ENCODE measurements at regions not wholly inside any gene's neighbourhood (a gene's known extent, or its start where the extent isn't known, plus 50 kb on each side); places are given as distances from the start of the nearest gene placed in this dataset.

DNA sequence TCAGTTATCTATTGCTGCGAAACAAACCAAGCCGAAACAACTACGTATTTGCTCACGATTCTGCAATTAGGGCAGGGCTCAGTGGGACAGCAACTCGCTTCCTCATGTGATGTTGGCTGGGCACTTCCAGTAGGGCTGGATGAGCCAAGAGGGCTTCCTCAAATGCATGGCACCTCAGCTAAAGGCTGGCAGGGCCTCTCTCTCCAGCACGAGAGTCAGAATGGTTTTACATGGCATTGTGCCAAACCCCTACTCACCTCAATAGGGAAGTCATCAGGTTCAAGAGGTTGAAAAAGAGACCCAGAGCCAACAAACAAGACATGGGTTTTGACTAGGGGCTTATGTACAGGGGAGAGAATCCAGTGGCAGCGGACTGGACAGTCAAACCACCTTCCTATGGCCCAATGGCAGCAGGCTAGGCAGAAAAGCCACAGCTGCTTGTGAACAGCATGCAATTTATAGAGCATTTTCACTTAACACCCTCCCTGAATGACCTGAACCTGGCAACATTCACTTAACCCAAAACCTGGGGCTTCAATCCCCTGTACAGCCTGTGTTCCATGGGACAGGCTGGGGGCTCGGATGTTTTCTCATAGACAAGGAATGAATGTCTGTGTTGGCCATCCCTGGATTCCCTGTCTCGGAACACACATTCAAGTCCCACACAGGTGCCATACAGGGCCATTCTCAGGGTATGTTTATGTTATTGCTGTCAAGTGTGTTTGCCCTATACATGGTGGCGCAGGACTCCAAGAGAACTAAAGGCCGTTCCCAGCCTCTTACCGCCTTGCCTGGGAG is 154.2 kb upstream of the NAV2 start:
- DNase-seq, result no peak

DNA sequence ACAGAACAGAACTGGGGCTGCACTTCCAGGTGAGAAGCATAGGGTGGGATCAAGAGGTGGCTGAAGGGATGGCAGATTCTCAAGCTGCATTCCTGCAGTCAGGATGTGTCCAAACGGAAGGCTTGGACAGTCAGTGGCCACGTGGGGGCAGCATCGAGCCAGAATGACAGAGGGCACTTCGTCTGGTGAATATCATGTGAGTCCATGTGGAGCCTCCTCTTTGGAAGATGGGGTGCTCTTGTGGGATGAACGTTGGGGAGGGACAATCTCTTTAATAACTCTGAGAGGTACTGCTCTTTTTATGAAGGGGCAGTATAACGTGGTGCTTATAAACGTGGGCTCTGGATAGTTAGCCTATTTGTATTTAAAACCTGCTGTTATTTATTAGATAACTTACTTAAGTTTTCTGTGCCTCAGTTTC is 154.9 kb upstream of the NAV2 start:
- DNase-seq, result peak; percentile 47

DNA sequence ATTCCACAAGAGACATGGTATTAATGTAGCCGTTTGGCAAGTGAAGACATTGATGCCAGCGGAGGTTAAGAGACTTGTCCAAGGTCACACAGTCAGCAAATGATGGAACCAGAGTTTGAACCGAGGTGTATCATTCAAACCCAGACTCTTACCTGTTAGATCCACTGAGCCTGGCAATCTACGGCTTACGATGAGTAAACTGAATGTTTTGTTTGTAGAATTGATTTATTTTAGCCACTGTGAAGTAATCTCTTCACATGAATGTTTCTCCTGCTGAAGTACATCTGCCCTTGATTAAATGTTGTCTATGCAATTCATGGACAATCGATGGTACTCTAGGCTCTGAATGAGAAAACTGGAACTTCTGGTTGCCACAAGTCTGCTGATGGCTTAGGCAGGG is 155.5 kb upstream of the NAV2 start:
- DNase-seq, result no peak

DNA sequence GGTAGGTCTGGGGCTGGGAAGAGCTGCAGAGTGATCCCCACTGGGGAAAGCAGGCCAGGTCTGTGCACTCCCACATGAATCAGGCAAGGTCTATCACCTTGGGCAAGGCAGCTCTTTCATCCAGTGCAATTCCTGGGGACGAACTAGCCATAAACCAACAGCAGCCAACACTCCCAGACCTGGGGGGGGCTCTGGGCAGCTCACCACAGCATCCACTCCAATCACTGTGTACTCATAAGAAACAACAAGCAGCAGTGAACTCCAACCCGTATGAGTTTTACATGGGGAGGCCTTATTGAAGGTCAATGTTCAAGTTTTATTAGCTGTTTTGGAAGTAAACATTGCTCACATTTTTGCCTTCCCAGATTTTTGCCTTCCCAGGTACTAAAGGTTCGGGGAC is 157.4 kb upstream of the NAV2 start:
- DNase-seq, result no peak

DNA sequence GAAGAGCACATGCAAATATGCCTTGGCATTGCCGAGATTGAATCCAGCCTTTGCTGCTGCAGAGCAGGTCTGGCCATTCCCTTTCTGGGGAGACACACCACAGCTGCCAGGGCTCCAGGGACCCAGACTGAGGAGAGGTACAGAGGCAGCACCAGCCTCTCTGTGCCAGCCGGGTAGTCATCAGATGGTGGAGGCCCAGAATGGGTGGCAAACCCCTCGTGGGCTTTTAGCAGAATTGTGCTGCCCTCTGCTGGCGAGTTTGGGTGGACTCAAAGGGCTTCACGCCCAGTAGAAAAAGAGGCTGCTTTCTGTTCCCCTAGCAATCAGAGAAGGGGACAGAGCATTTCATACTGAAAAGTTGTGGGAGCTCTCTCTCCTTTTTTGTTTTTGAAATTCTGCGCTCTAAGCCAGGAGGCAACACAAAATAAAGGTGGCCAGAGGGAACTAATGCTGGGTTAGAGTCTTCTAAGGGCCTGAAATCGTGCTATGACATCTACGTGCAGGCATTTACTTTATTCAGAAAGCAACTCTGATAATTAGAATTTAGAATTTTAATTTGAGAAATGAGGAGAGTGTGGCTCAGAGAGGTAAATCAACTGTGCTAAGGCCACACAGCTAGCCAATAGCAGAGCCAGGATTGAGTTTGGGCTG is 158.8 kb upstream of the NAV2 start:
- peak; percentile 60 for DNase-seq

DNA sequence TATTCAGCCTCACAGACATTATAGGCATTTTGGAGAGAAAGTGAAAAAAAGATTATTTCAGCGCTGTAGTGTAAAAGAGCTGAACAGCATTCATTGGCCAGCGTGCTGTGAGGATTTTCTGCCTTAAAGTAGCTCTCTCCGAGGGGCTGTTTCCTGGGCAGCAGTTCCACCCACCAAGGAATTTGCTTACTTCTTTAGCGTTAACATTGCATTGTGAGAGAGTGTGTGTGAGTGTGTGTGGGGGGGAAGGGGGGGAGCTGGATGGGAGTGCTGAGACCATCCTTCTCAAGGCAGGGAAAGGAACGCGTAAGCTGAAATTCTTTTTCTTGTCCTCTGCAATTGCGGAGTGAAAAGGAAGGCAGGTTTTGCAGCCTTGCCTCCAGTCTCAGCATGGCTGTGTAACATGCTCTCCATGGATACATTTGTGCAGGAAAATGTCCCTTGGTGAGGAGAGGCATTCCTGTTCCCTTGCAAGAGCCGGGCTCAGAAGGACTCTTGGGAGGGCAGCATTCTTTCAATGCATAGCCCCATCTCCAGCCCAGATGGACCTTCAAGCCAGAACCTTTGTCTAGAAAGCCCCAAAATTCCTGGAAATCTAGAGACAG is 159.9 kb upstream of the NAV2 start:
- DNase-seq, result no peak

DNA sequence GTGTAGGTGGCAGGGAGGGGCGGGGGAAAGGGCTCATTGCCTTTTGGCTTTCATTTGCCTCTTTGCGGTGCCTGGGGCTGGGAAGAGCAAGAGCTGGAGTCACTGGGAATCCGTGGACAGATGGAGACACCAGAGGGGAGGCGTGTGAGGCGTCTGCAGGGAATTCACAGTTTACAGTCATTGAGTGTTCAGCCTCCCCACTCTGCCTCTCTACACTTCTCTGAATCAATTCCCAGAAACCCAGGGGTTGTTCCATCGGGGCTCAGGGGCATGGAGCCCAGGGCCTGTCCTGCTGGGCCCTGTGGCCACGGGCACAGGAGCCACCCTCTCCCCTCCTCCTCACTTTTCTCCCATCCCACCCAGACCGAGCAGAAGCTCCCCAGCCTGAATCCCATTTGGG is 160.5 kb upstream of the NAV2 start:
- DNase-seq, result no peak

DNA sequence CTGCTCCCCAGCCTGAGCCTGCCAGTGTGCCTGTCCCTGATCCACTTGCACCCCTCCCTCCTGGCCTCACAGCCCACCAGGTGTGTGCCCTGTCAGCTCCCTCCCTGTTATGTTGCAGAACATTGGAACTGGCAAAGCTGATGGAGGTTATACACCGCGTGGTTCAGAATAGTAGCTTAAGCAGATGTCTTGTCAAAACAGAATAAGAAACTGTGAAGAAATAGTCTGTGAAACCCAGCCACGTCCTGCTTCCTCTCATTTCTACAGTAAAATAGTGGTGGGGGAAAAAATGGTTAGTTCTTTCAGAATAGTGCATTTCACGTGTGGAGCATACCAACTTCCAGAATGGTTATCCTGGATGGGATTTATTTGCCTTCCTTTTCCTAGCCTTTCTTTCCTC is 161.2 kb upstream of the NAV2 start:
- no peak for DNase-seq

DNA sequence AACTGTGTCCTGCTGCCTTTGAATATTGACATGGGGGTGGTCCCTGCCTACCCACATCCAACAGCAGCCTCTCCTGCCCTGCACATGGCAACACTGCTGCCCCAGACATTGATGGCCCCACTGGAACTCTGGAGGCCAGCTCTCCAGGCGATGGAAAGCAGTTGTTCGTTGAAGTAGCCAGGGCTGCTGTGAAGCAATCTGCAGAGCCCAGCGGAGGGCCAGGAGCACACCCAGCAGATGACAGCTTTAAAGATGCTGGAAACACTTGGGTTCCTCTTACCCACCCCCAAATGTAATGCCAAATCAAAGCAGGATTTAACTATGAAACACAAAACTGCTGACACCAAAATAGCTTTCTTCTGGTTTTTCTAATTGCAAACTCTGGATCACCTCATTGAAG is 165.6 kb upstream of the NAV2 start:
- no peak for DNase-seq

DNA sequence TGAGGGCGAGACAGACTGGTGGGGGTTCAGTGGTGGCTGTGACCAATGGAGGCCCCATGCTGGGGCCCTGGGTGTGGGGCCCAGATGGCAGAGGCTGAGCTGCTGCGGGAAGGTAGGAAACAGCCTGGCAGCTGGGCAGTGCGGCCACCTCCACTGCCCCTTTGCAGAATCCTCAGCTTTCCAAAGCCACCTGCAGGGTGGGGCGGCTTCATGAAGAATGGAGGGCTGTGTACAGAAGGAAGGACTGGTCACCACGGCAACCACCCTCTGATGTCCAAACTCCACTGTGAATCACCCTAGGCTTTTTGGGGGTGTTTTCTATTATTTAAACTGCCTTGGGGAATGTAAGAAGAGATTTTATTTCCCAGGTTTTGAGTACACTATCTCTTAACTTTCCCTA is 166.3 kb upstream of the NAV2 start:
- no peak for DNase-seq

DNA sequence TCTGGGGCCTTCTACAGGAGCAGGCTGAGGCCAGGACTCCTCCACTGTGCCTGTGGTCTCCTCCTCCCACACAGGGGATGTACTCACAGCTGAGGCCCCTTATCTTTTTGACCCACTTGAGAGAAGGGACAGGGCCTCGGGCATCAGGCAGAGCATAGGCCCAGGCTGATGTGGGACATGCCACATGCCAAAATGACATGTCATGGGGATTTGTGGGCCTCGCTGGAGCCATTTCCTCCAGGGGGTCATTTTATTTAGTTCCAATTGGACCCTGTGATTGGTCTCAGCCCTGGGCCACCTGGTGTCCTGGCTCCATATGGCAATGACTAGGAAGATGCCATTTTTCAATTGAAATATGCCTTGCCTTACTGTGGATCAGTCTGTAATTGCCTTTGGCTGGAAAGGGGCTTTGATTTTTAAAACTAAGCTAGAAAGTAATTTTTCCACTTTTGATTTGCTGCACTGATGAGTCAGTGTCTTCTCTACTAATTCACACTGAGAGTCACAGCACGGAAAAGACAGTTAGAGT is 171.1 kb upstream of the NAV2 start:
- no peak for DNase-seq

DNA sequence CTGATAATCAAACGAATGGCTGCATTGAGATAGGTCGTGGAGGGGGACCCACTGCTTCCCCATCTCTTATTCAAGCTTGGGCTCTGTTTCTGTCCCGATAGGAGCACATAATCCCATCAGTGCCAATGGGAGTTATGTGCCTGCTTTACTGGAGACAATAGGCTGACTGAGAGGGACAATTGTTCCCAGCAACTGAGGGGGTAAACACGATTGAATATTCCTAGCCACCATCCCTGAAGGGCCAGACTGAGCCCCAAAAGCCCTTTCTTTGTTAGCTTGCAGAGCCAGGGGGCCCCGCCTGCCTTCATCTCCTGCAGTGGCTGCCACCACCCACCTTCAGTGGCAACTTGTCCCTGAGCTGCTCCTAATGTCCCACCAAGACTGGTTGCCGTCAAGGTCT is 172.8 kb upstream of the NAV2 start:
- DNase-seq, result no peak

DNA sequence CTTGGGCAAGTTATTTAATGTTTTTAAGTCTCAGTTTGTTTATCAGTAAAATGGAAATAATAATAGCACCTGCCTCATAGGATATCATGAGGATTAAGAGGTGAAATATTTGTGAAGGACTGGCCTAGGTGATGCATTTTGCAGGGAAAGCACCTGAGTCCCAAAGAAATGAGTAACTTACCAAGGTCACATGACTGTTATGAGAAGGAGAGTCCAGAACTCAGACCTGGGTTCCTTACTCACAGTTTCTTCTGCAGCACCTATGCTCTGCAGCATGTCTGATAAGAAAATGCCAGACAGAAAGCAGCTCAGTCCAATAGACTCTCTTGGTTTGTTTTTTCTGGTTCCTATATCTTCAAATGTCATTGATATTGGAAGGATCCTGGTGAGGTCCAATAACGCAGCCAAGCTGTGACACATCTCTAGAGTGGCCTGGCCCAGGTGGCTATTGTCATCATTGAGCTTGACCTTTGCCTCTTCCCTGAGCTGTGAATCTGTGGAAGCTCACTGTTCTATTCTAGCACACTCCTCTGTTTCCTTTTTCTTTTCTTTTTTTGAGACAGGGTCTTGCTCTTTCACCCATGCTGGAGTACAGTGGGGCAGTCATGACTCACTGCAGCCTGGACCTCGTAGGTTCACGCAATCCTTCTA is 174.7 kb upstream of the NAV2 start:
- DNase-seq, result no peak

DNA sequence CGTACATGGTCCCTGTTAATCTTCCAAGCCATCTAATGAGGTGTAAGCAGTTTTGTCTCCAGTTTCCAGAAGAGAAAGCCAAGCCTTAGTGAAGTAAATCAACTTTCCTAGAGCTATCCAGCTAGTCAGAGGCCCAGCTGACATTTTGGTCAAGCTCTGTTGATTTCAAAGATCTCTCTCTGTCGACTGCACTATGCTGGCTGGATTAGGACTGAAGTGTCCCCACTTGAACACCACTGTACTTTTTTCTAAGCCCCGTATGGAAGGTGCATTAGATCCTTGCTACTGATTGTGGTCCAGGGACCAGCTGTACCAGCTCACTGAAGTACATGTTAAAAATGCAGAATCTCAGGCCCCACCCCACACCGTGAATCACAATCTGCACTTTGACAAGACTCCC is 176.5 kb upstream of the NAV2 start:
- no peak for DNase-seq

DNA sequence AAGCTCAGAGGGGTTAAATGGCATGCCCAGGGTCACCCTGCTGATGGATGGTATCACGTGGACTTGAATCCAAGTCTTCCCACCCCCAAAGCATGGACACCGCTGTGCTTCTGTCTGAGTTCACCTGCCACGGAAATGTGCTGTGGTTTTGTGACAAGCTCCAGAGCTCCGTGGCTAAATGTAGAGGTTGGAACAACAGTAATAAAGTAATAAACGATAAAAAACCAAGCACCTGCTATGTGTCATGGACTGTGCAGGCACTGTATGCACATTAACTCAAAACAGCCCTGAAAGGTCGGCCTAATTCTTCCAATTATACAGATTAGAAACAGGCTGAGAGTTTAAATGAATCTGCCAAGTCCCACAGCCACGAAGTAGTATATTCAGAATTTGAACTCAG is 182.1 kb upstream of the NAV2 start:
- no peak for DNase-seq

DNA sequence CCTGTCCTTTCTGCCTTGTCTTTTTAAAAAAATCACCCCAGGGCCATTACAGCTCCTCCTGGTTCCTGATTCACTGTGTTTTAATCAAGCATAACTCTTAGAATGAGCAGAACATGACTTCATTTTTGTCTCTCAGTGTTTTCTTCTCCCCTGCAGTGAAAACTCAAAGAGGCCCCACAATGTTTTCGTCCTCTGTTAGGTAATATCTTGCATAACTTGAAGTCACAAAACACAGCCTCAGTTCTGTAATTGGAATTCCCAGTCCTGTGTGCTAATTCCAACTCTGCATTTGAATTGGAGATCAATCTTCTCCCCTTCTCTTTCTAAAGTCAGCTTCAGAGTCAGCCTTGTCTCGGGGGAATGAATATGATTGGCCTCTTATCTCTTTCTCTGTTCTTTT is 186.5 kb upstream of the NAV2 start:
- no peak for DNase-seq

DNA sequence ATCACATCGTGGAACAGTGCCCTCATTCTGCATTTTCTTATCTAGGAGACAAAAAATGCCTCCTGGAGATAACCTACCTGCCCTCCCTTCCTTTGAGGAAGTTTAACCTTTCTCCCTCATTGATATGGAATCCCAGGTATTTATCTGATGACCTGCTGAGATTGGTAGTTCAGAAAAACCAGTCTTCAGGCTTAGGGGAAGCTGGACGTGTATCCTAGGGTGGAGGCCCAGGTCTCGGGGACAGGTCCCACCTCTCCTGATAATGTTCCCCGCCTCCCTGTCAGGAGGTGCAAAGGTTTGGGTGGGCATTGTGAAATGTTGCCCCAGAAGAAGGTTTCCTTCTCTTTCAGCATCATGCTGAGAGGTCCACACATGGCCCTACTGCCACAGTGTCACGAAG is 186.9 kb upstream of the NAV2 start:
- DNase-seq, result no peak

DNA sequence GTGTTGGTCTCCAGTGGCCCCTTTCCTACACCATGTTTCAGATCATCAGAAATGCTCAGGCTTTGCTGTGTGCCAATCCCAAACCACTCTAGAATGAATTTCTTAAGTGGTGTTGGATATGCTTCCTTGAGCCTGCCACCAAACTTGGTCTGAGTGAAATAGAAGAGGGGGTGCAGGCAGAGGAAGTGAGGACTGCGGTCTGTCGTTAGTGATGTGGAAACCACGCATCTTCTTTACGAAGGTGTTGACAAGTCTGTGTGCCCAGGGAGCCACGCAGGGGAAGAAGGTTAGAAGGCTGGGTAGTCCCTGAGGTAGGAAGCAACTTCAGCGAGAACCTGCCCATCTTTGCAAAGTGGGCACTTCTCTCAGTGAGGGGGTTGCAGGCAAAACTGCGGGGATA is 187.4 kb upstream of the NAV2 start:
- DNase-seq, result no peak

DNA sequence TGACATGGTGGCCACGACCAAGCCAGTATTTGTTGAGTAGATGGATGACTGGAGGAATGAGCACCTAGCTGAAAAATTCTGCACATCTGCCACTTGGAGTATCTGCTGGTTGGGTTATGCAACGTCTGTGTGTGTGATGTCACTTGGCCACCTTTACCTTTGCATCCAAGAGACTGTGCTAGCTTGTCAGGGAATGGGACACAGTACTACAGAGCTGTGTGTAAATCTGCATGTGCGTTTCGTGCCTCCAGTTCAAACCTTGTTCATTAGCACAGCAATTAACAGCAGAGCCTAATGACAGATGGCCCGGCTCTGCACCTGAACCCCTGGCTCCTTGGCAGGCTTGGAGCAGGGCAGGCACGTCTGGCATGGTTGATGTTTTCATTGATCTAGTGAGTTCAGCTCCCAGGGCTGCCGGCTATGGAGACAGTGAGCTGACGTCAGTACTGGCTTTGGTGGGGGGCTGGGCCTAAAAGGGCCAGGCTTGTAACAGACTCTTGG is 188.4 kb upstream of the NAV2 start:
- DNase-seq, result peak; percentile 37

DNA sequence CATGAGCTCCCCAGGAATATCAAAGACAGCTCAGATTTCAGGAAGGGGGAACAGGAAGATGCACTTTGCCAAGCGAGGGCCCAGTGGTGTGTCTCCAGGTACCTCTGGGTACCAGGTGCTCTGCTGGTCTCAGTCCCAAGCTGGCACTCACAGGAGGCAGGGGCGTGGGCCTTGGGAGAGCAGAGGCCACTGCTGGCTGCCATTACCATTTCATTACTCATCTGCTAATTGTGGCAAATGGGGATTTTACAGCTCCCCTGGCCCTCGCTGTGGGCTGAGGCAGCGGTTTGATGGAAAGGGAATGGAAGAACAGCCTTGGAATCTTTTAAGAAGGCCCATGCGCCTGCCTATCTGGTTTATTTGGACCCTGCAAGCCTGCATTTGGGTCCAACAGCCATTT is 192.0 kb upstream of the NAV2 start:
- no peak for DNase-seq

DNA sequence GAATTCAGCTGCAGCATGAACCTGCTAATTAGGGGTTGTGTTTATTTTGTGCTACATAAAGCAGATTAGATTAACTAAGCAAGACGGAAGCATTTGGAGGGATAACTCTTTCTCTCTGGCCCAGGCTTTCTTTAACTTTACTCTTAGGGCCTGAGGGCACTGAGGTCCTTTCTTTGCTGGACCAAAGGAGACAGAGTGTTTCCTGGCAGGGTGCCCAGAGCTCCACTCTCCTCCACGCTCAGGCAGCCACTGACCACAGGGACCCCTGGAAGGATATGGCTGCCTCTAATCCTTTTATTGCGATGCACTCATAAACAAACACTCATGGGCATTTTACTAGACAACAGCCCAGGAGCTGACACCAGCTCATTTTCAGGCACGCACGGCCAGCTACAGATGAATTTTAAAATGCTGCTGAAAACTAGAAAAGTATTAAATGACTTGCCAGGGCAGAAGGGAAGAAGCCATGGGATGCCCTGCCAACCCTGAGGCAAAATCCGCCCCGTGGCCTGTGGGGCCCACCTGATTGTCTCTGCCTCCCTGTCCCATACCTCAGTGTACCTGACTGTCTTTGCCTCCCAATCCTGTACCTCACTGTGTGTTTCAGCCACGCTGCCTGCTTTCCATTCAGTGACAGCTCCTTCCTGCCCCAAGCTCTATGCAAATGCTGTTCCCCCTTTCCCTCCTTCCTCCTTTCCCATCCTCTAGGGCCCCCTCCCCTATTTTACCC is 192.6 kb upstream of the NAV2 start:
- DNase-seq, result peak; percentile 56

DNA sequence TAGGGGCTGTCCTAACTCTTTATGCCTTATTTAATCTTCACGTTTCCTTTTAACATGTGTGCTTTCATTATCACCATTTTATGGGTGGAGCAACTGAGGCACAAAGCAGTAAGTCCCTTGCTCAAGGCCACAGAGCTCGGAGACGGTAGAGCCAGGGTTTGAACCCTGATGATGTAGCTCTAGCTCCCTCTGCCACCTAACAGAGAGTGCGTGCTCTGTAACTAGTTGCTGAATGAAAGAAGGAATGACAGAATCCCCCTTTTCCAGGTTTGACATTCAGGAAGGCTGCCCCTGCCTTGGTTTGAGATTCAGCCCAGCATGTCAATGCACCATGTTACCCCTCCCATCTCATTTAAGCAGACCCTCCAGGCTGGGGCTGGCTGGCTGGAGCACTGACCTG is 193.3 kb upstream of the NAV2 start:
- DNase-seq, result no peak

DNA sequence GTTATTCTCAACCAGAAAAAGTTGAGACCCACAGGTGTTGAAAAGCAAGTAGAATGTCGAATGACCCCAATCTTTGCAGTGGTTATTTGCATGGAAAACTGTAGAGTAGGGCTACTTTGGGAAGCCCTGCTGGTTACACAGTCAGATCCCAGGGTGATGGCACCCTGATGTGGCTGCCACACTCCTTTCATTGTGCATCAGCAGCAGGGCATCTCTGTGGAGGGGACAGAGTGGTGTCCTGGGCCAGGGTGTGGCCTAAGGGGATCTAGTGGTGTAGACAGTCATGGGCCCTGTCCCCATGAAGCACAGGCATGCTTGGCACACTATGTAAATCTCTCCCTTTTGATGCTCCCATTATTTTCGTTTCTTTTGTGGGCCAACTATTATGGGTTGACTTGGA is 199.4 kb upstream of the NAV2 start:
- no peak for DNase-seq

All from NCI-H2227 treated with DMSO at 0.1 percent for 48 hours (cell line).